OCI-M1 (cell line): ENCODE measurements at regions not wholly inside any gene's neighbourhood (a gene's known extent, or its start where the extent isn't known, plus 50 kb on each side); places are given as distances from the start of the nearest gene placed in this dataset.

Source experiments
- DNase-seq: peaks from one replicate; lab custom pipeline; 2025; lab: John Stamatoyannopoulos, UW

DNA sequence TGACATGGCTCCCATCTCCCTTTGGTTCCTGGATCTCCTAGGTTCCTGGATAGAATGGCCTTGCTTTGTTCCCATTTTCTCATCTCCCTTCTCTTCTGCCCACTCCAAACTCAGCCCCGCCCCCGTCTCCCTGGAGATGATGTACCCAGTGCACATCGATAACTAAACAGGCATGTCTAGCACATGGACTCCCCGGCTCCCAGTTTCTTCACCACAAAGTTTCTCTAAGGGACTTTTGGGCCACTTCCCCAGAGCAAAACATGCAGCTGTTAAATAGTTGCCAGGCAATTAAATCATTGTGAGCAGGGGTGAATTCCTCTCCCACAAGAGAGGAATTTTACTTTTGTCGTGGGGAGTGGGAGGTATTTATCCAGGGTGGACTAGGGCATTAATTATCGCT lies 259.0 kb downstream of the GADD45G start:
- DNase-seq: no peak

GRCh38 chr9:89864257-89864656 lies 259.4 kb downstream of the GADD45G start:
- DNase-seq: no peak

GRCh38 chr9:89864731-89865130 lies 259.9 kb downstream of the GADD45G start:
- DNase-seq: no peak

DNA sequence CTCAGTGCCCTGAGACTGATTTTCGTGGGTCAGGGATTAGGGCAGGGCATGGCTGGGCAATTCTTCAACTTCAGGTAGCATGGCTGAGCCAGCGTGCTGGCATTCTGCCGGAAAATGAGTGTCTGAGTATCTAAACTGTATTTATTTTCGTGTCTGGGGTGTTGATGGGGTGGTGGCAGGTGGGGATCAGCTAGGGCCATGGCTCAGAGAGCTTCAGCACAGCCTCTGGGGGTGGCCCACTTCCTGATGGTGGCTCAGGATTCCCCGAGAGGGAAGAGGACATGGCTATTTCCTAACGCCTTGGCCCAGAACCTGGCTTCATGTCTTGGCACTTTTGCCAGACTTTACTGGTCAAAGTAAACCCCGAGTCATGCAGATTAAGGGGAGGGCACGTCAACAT lies 260.5 kb downstream of the GADD45G start:
- no peak for DNase-seq

GRCh38 chr9:89865981-89866380 lies 261.2 kb downstream of the GADD45G start:
- no peak for DNase-seq

DNA sequence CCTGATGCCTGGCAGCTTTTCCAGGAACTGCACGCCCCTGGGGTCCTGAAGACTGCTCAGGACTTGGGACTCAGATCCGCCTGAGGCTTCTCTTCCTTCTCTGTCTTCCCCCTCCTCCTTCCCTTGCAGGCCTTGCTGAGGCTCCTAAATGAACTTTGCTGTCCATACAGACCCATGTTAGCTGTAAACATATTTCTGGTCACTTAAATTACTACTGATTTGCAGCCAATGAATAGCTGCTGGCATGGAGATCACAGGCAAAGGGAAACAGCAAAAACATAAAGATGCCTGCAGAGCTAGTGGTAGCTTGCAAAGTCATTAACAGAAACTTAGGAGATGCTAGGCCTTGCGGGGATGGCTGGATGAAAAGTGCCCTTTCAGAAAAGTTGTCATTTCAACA lies 261.9 kb downstream of the GADD45G start:
- no peak for DNase-seq

DNA sequence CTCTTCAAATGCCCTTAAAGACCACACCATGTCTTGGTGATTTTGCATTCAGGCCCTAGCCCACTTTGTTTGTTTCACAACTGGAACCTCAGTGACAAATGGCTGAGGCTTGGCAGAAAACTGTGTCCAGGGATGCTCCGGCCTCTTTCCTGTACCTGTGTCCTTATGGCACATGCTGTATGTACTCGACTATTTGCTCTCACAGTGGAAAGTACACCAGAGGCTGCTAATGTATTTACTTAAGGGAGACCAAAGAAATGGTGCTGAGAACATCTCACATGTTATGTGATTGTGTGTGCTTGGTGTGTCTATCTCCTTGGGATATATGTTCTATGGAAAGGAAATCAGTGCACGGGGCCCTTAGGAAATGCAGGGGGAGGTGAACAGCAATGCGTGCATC lies 263.3 kb downstream of the GADD45G start:
- DNase-seq: no peak

DNA sequence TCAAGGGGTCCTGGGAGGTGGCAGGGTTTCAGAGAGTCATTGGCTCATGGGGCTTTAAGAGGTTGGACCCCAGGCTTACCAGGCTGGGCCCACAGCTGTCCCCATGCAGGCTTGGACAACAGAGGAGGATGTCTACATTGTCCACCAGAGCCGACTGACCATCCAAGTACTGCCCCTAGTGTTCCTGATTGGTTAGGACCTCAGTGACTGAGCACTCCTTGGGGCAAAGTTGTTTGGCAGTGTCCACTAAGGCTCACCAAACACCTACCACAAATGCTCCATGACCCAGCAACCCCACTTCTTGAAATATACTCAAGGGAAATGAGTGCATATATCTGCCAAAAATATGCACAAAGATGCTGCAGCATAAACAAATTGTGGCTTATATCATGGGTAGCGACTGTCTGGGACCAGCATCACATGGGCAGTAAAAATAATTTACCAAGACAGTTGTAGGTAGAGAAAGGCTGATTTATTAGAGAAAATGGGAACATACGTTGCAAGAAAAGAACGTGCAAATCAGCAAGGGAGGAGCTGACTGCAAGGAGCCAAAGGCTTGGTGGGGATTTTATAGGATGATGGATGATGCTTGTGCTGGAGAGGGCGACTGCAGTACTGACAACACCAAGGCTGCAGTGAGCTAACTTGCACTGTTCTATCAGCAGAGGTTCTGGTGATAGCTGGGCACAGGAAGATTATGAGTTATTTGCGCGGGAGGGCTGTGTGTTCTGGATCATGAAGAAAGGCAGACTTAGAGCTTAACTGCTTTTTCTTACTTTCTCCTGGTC lies 265.2 kb downstream of the GADD45G start:
- no peak for DNase-seq

GRCh38 chr9:89871871-89872331 lies 267.1 kb downstream of the GADD45G start:
- DNase-seq: no peak

DNA sequence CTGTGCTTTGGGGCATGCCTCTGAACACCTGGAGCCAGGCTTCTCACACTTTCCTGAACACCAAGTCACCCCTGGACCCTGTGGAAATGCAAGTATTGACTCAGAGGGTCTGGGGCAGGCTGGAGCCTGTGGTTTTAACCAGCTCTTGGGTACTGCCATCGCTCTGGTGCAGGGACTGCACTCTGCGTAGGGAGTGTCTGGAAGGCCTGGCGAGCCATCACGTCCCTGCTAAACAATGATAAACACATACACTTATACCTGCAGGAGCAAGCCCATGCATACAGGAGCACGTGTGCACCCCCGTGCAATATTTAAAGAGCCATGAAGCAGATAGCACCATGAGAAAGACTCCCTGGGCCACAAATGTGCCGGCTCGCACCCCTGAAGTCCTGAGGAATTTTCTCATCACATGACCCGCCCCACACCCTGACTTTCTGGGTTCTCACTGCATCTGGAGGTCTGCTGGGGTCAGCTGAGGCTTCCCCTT lies 267.7 kb downstream of the GADD45G start:
- no peak for DNase-seq

- DNase-seq: no peak
Measured at GRCh38 chr9:89872913-89873707, 268.3 kb downstream of the GADD45G start.

DNA sequence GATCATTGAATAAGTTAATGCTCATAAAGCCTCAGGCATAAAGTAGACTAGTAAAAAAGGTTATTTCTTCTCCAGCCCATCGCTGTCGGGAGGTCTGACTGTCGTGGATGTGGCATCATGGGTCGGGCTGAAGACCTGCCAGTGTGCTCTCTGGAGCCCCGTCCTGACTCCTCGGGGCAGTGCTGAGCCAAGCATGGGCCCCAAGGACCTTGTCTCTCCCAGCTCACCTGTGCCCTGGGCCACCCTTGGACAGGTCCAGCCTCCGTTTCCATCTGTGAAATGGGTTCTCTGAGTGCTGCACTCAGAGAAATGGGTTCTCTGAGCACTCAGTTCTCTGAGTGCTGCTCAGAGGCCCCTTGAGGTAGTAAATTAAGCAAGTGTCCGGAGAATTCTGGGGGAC lies 269.0 kb downstream of the GADD45G start:
- DNase-seq: no peak

DNA sequence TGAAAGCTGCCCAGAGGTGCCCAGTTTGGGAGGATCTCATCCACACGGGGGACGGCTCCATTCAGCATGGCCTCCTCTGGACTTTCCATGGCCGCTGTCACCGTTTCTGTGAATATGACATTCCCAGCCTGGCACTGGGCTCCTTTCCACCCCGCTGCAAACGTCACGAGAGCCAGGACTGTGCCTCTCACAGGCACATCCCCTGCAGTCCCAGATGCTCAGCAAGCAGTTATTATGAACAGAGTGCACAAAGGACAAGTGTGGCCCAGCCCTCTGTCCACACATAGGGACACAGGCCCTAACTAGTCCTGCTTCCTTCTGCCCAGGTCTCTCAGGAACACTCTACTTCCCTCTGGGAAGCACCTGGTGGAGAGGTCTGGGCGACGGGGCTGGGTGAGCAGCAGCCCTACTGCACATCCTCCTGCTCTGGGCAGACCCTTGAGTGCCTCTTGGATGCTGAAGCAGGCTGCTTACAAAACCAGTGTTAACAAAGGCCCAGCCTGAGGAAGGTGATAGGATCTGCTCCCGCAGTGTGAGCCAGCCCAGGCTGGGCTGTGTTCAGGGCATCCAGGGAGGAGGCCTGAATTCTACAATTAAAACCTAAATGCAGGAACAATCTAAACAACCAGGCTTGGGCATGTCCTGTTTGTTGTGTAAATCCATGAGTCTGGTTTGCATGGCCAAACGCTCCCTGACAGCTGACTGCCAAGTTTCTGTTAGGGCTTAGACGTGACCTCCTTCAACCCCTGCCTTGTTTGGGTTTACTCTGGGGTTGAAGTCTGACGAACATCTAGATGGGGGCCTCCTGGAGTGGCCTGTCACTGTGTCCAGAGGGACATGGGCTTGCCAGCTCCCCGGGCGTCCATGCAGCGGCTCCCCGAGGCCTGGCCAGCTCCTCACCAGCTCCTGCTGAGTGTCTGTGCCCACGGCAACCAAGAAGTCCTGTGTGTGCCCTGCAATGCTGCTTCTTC lies 269.8 kb downstream of the GADD45G start:
- no peak for DNase-seq

DNA sequence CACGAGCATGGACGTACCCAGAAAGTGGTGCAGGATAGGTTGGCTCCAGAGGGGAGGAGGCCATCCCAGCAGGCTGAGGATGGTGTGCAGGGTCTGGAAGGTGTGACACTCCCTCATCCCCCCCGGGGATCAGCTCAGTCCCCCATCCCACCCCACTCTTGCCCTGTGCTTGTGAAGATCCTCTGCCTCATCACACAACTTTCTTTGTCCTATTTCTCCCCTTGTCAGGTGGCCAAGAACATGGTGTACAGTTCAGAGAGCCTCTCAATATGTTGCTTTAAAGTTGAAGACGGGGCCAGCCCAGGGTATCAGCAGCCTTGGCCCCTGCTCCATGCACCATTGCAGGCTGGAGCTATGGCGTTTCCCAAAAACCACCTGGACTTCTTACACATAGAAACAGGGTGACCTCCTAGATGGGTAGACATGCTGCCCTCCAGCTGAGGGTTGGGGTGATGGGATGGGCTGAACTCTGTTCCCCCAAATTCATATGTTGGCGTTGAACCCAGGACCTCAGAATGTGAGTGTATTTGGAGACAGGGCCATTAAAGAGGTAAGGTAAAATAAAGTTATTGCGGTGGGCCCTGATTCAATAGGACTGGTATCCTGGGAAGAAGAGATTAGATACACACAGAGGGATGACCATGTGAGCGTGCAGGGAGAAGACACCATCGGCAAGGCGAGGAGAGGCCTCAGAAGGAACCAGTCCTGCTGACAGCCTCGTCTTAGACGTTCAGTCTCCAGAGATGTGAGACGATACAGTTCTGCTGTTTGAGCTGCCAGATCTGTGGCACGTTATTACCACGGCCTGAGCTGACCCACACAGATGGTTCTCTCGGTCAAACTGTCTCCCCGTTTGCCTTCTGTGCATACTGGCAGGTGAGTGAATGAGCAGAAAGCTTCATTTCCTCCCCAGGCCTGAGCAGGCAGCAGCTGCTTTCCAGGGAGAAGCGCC lies 272.5 kb downstream of the GADD45G start:
- no peak for DNase-seq

DNA sequence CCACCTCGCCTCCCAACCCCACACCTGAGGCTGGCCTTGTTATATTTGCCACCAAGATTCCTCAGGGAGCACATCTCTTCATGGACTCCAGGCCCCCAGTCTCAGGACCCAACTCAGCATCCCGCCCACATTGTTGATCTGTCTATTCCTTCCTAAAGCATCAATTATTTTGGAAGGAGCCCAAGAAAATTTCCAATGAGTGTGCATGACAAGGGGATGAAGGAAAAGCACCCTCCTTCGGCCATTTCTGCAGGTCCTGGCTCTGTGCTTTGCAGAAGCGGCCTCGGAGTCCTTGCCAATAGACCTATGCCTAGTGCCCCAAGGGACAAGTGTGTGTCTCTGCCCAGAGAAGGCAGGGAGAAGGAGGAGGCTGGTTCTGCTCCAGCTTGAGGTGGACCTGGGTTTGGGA lies 273.2 kb downstream of the GADD45G start:
- DNase-seq: no peak

GRCh38 chr9:89878687-89879086 lies 273.9 kb downstream of the GADD45G start:
- no peak for DNase-seq

GRCh38 chr9:89879276-89879675 lies 274.5 kb downstream of the GADD45G start:
- DNase-seq: no peak

DNA sequence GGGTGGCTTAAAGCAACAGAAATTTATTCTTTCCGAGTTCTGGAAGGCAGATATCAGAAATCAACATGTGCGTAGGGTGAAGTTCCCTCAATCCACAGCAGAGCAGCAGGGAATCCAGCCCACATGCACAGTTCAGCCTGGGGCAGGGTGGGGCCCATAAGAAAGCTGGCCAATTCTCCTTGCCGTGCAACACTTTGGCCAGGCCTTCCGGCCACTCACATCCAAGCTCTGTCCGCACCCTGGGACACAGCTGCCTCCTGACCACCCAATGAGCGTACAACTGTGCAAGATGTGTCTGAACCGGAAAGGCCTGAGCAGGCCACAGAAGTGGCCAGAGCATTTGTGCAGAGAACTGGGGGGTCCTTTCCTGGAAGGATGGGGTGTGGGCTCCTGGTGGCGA lies 274.9 kb downstream of the GADD45G start:
- no peak for DNase-seq

DNA sequence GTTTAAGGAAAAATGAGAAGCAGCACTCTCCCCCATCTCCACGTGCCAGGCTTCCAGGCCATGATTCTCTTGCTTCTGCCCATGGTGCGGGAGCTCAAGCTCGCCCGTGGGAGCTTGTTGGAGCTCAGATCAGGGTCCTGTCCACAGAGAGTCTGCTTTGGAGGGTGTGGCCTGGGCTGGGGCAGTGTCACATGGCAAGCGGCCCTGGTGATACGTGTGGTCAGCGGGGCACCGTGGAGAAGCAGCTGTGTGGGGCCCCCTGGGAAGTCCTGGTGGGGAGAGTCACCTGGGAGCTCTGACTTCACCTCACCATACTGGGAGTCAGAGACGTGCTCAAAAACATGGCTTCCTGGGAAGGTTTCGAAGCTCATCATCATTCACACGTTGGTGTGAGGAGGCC lies 275.3 kb downstream of the GADD45G start:
- no peak for DNase-seq

DNA sequence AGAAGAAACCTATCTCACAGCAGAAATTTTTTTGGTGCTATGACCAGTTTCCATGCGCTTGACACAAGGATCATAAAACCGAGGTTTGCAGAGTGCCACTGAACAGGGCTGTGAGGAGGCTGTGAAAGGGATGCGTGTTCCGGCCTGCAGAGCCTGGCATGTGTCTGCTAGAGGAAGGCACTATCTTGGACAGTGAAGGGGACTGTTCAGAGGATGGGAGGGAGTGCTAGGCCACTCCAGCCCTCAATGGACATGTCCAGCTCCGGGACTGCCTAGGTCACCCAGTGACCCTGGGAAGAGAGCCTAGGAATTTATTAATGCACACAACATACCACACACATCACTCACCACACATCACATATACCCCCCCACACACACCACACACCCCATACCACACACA lies 275.9 kb downstream of the GADD45G start:
- DNase-seq: no peak

- DNase-seq: no peak
Measured at GRCh38 chr9:89881431-89881830, 276.6 kb downstream of the GADD45G start.
